Esophagus muscularis mucosa (tissue), 4 donors: ENCODE measurements at regions not wholly inside any gene's neighbourhood (a gene's known extent, or its start where the extent isn't known, plus 50 kb on each side); places are given as distances from the start of the nearest gene placed in this dataset.

Experiments
- CTCF ChIP-seq, 3 experiments: fragments of 200-600 bp in 2 of 3; fragments of 450-650 bp in 1 of 3; sonication (generic) in 2 of 3; IDR thresholded peaks; one replicate each; pipeline ENCODE4 v1.5.1; 2017 to 2019; ENCODE audit warnings: antibody characterized with exemption in 3 of 3, mild to moderate bottlenecking in 2 of 3, moderate library complexity in 1 of 3
- EP300 ChIP-seq: sonication (generic); formaldehyde crosslinking; IDR thresholded peaks from one replicate; pipeline ENCODE4 v1.6.1; 2017; ENCODE audit warnings: antibody characterized with exemption
- POLR2A ChIP-seq: fragments of 450-650 bp; IDR thresholded peaks from one replicate; pipeline ENCODE4 v1.6.1; 2017; ENCODE audit warnings: antibody characterized with exemption, moderate library complexity, mild to moderate bottlenecking, low read depth
- POLR2AphosphoS5 ChIP-seq, 2 donors: sonication (generic); formaldehyde crosslinking; IDR thresholded peaks; one replicate each; pipeline ENCODE4 v1.6.1; 2017; ENCODE audit warnings: antibody characterized with exemption in 2 of 2

DNA sequence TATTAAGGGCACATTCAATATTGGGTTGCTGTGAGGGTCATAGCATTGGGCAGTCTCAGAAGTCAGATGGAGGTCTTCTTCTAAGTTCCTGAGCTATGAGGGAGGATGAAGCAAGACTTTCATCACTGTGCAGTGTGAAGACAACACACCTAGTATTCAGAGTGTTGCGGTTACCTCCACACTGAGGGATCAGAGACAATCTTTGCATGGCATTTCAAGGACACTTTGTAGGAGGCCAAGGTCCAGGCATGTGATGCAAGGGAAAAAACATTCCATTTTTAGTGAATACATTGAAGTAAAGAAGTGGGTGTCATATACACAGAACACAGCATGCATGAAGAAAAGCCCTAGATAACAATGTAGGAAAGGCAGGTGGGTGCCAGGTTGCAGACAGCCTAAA lies 481.2 kb upstream of the DIPK2B start:
- TF ChIP-seq CTCF (IDR thresholded peaks at IDR 0.05) (no peak), POLR2A (no peak), EP300 (no peak), POLR2AphosphoS5 (IDR thresholded peaks at IDR 0.05) (no peak)
